Activated CD8-positive, alpha-beta memory T cell treated with anti-CD3 and anti-CD28 coated beads, Interleukin-2, amount 50 U/mL, for 48 hours (primary cell): ENCODE measurements at regions not wholly inside any gene's neighbourhood (a gene's known extent, or its start where the extent isn't known, plus 50 kb on each side); places are given as distances from the start of the nearest gene placed in this dataset.
"Not testable (repeated sequence)": the region's sequence is repeated elsewhere in the genome, so short reads cannot be mapped to it uniquely, and the experiment has no call there.

Experiments
- DNase-seq: peaks from one replicate; pipeline ENCODE4 v3.0.0-alpha.2; 2020

- DNase-seq, result no peak
Observed at GRCh38 chr18:73153271-73153670, 285.5 kb upstream of the NETO1 start.

- DNase-seq, result no peak
Observed at GRCh38 chr18:73151086-73151485, 283.3 kb upstream of the NETO1 start.

GRCh38 chr18:73150199-73150598 is 282.4 kb upstream of the NETO1 start:
- no peak for DNase-seq

- no peak for DNase-seq
Observed at GRCh38 chr18:73147590-73147989, 279.8 kb upstream of the NETO1 start.

GRCh38 chr18:73144030-73144429 is 276.2 kb upstream of the NETO1 start:
- no peak for DNase-seq

- DNase-seq, result no peak
Observed at GRCh38 chr18:73136134-73136533, 268.3 kb upstream of the NETO1 start.

GRCh38 chr18:73124175-73124574 is 256.4 kb upstream of the NETO1 start:
- no peak for DNase-seq

- no peak for DNase-seq
Observed at GRCh38 chr18:73121207-73121606, 253.4 kb upstream of the NETO1 start.

- no peak for DNase-seq
Observed at GRCh38 chr18:73120626-73121025, 252.8 kb upstream of the NETO1 start.

GRCh38 chr18:73119574-73119973 is 251.8 kb upstream of the NETO1 start:
- DNase-seq, result no peak

- no peak for DNase-seq
Observed at GRCh38 chr18:73118121-73118816, 250.5 kb upstream of the NETO1 start.

GRCh38 chr18:73110307-73110706 is 242.5 kb upstream of the NETO1 start:
- DNase-seq, result no peak

GRCh38 chr18:73101977-73102376 is 234.2 kb upstream of the NETO1 start:
- DNase-seq, result no peak

GRCh38 chr18:73101491-73101890 is 233.7 kb upstream of the NETO1 start:
- DNase-seq, result not testable (repeated sequence)

GRCh38 chr18:73099759-73100158 is 232.0 kb upstream of the NETO1 start:
- no peak for DNase-seq

- no peak for DNase-seq
Observed at GRCh38 chr18:73093687-73094250, 226.0 kb upstream of the NETO1 start.

- DNase-seq, result no peak
Observed at GRCh38 chr18:73088445-73088844, 220.7 kb upstream of the NETO1 start.

- no peak for DNase-seq
Observed at GRCh38 chr18:73087282-73087977, 219.6 kb upstream of the NETO1 start.

- no peak for DNase-seq
Observed at GRCh38 chr18:73079920-73080319, 212.1 kb upstream of the NETO1 start.

- DNase-seq, result no peak
Observed at GRCh38 chr18:73060666-73061288, 193.0 kb upstream of the NETO1 start.

GRCh38 chr18:73059280-73059679 is 191.5 kb upstream of the NETO1 start:
- no peak for DNase-seq

- DNase-seq, result no peak
Observed at GRCh38 chr18:73047688-73048087, 179.9 kb upstream of the NETO1 start.

- no peak for DNase-seq
Observed at GRCh38 chr18:73045037-73045436, 177.2 kb upstream of the NETO1 start.

GRCh38 chr18:73043611-73044010 is 175.8 kb upstream of the NETO1 start:
- no peak for DNase-seq
